Stimulated activated CD8-positive, alpha-beta memory T cell treated with anti-CD3 and anti-CD28 coated beads, Interleukin-4, amount 100 ng/mL, for 1 hour (primary cell): ENCODE measurements at regions not wholly inside any gene's neighbourhood (a gene's known extent, or its start where the extent isn't known, plus 50 kb on each side); places are given as distances from the start of the nearest gene placed in this dataset.

Source experiments
- DNase-seq, 2 donors: peaks; one replicate each; pipeline ENCODE4 v3.0.0-alpha.2; 2020; ENCODE audit warnings: low read depth in 2 of 2, low spot score in 1 of 2

DNA sequence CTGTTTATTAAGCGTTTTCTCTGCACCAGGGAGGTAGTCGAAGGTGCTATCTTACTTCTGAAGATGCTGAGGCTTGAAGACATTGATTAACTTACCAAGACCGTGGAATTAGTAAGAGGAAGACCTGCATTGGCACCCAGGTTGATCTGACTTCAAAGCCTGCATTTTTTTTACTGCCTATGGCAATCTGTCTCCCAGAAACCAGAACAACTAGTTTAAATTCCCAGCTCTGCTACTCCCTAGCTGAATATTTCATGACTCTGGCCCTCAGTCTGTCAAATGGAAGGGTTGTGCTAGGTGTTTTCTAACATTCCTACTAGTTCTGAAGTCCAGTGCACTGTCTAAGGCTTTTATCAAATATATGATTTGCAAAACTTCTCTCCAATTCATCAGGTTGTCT is 52.0 kb upstream of the GRAMD1B start:
- no peak for DNase-seq

DNA sequence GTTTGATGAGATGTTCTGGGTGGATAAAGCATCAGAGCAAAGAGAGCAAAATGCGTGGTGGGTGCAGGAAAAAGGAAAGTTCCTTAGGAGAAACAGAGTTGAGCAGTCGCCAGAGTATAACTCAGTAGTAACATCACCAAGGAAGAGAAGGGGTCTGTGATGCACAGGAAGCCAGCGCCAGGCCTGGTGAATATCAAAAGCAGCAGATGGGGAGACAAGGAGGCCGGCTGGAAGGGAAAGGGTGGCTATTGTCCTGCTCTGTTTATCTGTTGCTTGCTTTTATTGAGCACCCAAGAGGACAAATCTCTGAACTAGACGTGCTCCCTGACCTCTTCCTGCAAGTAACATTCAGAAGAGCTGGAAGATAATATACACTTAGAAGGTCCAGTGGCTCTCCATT is 52.7 kb upstream of the GRAMD1B start:
- DNase-seq = no peak

DNA sequence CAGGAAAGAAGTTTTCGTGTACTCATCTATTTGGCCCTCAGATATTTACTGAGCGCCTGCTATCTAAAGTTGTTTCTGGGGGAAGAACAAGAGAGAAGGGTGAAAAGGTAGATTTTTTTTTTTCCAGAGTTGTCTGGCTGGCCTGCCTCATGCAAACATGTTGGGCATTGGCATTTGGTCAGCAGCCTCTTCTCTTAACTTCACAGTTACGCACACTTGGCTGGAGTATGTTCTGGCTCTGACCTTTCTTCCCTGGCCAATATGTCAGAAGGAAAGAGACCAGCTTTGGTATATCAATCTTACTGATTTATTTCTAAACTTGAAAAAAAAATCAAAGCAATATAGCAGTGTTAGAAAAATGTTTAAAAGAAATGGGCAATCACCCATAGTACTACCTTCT is 54.2 kb upstream of the GRAMD1B start:
- DNase-seq = no peak

DNA sequence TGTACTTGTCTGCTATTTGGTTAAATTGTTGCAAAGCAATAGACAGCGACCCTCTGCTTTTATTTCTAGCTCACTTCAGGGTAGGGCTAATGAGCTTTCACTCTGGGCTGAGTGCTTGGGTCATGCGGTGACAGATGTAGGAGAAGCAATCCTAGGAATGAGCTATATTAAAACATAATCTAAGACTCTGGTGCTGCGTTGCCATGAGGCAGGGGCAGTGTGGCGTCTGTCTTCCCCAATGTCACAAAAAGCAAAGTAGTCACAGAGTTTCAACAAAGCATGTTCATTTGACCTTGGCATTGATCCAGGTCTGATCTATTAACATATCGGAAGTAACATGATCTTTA is 55.5 kb upstream of the GRAMD1B start:
- DNase-seq = no peak

DNA sequence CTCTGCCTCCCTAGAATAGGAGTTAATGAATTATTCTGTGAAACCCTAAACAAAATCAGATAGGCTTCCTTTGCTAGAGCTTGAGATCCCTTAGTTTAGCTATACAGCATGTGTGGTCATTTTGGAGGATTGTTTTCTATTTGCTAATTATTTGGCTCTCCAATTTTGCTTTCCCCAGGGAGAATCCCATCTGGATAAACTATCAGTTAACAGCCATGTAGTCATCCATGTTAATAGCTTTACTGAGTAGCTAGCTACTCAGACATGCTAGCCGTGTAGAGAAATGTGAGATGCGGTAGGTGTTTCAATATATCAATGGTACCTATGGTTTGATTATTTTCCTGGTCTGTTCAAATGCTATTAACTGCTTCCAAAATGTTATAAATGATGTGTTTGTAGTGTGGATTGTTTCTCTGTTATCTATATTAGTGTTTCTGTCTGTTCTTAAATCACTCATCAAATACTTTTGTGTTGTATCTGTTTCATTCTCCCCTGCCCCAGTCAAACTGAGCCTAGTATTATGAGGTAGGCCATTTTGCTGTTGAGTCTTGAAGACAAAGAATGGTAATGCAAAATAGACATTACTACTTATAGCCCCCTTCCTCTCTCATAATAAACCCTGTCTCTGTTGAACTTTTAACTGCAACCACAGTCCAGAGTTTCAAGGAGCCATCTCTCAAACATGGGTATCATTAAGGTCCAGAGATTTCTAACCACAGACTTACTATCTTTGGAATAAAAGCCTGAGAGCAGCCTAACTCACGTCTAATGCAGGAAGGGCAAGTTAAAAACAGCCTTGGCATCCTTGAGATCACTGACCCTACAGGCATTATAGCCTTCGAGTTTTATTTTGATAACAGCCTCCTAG is 56.1 kb upstream of the GRAMD1B start:
- DNase-seq = no peak

DNA sequence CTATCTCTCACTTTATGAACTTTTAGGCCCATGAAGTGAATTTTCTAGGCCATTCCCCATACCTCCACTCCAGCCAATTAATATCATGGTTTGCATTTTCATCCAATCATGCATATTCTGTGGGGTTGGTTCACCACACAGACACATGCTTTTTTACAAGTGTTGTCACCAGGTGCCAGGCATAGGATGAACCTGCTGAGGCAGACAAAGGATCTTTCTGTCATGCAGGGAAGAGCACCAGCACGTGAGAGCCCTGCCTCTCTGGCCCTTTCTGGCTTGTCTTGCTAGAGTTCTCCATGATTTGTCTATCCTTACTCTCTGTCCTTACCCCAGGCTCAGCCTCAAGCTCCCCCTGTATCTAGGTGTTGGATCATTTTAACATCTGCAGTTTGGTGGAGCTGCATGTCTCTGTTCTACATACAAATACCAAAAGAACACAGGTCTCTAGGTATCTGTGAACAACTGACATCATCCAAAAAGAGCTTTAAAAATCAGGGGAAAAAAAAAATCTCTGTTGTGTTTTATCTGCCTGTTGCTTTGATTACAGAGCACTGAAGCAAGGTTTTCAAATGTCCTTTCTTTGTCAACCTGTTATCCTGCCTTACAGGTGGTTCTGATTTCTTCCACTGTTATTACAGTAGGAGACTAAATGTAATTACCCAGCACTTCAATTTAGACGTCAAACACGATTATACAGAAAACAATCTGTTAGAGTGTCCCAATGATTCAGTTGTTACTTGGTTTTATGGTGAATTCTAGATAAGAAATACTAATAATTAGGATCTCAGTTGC is 58.4 kb upstream of the GRAMD1B start:
- DNase-seq = no peak

DNA sequence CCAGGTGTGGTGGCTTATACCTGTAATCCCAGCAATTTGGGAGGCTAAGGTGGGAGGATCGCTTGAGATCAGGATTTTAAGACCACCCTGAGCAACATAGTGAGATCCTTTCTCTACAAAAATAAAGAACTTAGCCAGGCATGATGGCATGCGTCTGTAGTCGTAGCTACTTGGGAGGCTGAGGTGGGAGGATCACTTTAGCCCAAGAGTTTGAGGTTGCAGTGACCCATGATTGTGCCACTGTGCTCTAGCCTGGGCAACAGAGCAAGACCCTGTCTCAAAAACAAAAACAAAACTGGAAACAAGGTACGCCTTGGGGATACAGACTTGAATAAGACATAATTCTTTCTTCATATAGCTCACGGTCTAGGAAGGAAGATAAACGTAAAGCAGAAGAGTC is 63.1 kb upstream of the GRAMD1B start:
- DNase-seq = no peak

DNA sequence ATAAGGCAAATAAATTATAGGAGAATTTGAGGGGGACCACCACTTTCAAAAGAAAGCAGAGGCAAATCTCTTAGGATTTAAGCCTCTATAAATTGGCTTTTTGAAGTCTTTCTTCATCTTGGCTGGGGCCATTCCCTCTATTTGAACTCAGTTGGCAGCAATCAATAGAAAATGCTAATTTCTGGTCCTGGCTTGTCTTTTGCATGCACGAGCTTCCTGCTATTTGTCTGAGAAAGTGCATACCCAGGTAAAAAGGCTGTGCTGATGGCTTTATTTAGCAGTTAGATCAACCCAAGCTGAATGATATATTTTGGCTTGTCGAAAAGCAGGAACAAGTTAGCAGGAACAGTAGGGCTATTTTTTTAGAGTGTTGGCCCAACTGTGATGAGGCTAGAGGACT is 64.1 kb upstream of the GRAMD1B start:
- no peak for DNase-seq

DNA sequence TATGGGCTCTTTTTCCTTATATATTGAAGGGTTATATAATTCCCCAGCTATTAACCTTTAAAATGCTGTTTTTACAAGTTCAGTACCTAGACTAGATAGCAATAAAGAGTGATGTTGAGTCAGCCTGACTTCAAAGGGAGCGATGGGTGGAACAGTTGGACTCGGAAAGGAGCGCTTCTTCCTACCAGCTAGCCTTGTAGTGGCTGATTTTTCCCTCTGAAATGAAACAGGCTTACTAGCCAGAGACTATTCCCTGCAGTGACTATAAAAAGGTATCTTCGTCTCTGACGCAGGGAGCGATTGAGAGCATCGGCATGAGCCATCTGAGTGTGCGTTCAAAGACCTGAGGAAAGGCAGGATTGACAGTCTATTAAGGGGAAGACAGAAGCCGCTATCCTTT is 66.0 kb upstream of the GRAMD1B start:
- no peak for DNase-seq

DNA sequence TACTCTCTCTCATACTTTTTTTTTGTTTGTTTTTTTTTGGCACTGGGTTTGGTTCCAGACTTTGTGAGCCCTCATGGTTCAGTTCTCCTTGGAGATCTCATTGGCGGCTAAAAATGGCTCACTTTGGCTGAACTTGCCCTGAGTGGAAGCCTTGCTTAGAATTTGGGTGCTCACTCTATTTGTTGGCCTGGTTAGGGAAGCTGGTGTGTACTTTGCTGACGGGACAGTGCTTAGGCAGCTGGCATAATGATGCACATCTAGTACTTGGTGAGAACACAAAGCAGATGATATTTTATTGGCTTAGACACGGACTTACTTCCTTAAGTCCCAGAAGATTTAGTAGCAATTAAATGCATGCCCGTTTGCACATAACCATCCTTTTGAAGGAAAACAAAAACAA is 66.5 kb upstream of the GRAMD1B start:
- DNase-seq = no peak

DNA sequence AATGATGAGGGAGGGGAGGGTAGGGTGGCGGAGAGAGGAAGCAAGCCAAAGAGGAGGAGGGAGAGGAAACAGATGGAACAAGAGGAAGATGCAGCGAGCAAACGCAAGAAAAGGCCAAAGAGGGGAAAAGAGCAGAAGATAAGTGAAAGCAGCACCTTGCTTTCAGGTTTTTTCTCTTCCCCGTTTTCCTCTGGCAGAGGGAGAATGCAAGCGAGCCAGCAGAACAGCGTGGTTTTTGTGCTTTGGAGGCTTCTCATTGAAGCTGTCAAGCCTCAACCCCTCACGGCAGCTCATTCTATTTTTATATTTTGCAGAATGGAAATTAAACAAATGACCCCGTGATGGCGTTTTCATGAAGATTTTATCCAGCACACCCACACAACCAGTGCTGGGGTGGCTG is 67.1 kb upstream of the GRAMD1B start:
- DNase-seq = no peak

DNA sequence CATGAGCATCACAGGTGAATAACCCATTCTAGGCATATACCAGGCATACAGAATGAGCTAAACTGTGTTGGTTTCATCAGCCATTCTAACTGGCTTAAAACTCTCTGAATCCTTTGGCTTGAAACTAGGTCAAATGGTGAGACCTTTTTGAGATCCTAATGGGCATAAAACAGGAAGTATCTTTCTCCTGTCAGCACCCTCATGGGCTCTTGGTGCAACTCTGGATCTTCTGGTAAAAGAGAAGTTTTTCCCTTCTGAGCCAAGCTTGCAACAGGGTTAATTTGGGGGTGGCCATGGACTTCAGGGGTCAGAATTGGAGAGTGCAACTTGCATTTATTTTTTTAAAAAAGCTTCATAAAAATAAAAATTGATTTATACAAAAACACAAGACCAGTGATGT is 67.9 kb upstream of the GRAMD1B start:
- no peak for DNase-seq

DNA sequence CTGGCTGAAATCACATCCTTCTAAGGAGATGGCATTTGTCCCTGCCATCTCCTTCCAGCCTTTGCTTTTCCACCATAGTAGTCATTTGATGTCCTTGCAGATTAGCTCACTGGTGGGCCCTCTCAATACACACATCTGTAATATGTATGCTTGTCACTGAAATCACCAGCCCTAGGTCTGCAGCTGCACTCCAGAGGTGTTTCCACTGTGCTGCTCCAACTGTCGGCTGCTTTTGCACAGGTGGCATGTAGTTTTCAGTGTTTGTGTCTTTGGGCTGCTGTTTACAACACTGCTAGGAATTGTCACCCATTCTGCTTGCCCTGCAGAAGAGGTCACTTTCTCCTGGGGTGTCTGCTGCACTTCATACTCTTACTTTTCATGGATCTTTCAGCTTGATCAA is 69.0 kb upstream of the GRAMD1B start:
- no peak for DNase-seq

DNA sequence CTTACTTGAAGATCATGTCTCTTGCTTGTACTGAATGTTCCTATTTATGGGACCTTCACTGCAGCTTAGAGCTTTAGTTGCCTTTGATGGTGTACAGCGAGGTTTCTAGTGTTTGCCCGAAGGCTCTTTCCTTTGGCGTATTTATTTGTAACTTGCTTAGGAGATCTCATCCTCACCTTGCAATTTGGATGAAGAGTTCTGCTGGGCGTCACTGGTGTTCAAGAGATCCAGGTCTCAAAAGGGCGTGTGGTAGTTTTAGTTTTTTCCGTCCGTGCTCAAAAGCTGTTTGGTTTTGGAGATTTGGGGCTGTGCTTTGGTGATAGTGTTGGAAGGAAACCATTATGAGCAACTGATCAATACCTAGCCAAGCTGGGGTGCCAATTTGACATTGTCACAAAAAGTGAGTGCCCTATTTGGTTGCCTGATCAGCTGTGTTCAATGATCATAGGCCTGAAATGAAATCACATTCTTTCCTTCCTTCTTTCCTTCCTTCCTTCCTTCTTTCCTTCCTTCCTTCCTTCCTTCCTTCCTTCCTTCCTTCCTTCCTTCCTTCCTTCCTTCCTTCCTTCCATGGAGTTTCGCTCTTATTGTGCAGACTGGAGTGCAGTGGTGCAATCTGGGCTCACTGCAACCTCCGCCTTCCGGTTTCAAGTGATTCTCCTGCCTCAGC is 69.7 kb upstream of the GRAMD1B start:
- no peak for DNase-seq

DNA sequence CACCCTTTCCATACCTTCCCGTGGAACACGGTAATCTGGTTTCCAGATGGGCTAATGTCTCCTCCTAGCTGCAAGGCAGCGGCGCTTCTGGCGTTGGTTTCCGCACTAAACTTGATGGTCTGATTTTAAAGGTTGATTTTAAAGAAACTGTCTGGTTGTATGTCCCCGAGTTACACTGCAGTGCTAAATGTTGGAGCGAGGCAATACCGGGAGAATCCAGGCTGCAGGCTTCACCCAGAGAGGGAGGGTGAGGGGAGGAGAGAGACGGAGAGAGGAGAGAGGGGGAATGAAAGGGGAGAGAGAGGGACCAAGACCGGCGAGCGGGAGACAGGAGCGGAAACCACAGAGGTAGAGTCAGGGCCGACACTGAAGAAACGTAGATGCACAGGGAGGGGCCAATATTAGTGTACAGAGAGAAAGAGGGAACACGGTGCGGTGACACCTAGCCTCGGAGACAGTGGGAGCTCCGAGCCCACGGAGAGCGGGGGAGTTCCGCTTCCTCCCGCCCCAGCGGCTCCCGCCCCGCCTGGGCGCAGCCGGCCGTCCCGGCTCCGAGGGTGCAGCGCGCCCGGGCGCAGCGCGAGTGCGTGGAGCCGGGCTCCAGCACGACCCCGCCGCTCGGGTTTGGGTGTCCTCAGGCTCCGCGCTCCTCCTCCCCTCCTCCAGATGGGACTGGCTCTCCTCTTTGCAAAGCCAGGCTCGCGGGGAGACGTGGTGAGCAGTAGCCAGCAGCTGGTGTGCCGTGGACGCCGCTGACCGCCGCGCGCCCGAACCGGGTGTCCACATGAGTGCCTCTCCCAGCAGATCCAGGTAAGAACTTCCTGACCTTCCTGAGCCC is 71.9 kb upstream of the GRAMD1B start:
- DNase-seq = no peak

DNA sequence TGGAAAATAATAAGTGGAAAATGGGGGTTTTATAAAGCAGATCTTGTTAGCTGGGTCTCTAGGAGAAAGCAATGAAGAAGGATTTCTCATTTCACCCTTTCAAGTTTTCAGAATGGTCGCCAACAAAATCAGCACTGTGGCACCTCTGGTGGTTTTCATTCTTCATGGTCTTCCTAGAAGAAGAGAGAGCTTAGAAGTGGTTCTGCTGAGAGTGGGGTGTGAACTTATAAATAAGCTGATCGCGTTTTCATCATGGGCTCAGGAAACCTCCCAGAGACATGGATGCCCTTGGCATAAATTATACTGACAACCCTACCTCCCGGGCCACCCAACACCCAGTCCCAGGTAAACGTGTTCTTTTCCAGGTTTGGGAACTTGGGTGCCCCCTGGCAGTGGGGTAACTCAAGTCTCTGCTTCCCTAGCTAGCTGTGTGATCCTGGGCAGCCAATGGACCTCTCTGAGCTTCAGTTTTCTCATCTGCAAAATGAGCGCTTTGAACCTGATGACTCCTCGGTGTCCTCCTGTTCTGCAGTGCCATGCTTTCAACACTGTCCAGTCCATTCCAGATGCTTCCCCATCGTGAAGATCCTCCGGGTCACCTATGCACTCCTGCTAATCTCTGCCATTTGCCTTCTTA is 72.6 kb upstream of the GRAMD1B start:
- DNase-seq = no peak

DNA sequence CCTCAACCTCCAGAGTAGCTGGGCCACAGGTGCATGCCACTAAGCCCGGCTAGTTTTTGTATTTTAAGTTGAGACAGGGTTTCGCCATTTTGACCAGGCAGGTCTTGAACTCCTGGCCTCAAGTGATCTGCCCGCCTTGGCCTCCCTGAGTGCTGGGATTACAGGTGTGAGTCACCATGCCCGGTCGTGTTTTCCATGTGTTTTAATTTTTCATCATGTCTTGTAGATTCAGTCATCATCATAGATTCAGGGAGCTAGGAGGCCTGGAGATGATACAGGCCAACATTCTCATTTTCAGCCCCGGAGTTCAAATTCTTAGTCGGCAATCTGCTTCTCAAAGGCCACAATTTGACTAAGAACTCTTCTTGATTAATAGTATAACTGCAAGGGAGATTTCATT is 73.5 kb upstream of the GRAMD1B start:
- DNase-seq = no peak

DNA sequence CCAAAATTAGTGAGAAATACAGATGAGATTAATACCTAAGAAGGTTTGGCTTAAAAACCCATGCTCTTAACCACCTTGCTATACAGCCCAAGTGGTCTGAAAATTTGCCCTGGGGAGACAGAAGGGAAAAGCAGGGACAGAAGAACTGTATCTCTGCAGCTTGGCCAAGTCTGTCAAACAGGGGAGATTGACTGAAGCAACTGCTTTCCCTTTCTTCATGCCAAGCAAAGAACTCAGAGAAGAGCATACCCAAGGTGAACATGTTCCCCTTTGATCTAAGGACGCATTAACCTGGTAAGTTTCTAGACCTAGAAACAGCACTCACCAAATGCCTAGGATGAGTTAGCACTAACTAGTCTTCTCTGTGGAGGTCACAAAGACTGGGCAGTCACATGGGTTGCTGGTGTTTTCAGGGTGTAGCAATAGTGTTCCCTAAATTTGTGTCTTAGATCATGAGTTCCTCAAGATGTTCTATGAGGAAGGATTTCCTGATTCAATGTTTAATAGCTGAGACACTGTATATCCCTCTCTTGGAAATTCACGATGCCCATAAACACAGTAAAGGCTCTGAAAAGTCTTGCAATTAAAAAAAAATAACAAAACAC is 75.6 kb upstream of the GRAMD1B start:
- no peak for DNase-seq

DNA sequence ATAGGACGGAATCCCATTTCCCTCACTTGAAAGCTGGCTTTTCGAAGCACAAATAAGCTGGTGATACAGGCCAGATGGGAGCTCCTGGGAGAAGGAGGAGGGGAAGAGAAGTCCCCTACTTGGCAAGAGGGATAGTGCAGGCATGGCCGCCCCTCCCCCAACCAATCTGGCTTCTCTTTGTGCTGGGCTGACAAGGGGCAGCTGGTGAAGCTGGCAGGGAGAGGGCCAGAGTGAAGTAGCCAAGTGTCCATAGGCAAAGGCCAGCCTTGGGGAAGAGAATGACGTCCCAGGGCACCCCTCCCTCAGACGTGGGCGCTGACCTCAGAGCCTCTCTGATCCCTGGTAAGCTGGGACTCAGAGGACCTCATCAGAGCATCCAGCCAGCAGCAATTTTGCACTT is 78.7 kb upstream of the GRAMD1B start:
- DNase-seq = no peak

DNA sequence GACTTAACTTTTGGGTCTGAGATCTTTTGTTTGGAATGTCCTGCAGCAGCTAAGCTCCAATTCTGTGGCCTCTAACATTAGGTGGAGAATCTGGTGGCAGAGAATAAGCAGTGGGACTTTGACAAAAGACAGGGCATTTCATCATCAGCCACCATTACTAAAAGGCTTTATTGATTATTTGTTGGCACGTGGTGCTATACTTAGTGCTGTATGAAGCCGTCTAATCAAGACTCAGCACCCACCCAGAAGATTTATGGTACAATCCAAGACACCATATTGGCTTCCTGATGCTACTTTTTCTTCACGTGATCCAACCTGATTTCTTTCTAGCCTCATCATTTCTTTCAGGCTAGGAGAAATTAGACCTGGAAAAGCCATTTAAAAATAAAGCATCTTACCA is 80.7 kb upstream of the GRAMD1B start:
- no peak for DNase-seq
